ENCODE measurements at regions not wholly inside any gene's neighbourhood (a gene's known extent, or its start where the extent isn't known, plus 50 kb on each side); places are given as distances from the start of the nearest gene placed in this dataset.

DNA sequence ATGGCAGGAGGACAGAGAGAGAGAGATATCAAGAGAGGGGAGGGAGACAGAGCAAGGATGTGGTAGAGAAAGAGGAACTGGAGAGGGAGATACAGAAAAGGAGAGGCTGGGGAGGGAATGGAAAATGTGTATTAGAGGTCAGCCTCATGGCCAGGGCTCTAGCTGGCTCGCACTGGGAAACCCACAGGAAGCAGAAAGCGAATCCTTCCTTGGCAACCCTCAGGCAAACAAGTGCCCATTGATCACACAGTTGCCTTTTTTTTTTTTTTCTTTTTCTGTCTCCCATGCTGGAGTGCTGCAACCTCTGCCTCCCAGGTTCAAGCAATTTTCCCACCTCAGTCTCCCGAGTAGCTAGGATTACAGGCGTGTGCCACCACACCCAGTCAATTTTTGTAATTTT lies 391.2 kb downstream of the TYW1 start:
- H3K4me3 ChIP-seq: no peak overlapping the region
- in situ Hi-C loops (cut with MboI): no loop called here
- no peak overlapping the region for H3K27ac ChIP-seq
- DNase-seq: no peak
- TF ChIP-seq EZH2phosphoT487 (IDR thresholded peaks at IDR 0.05; ENCODE audit: insufficient read depth, low read depth) (no peak), EZH2 (IDR thresholded peaks at IDR 0.05; ENCODE audit: insufficient read depth, poor library complexity, severe bottlenecking) (no peak)
- no peaks in the 10 kb centered on the region for H4K20me1 ChIP-seq (ENCODE audit: insufficient read depth)
- 52 to 67% methylated on average over 4 of the region's 4 CpGs for WGBS, 2 experiments (ENCODE audit: low coverage in 1 of 2, low lambda C conversion rate in 2 of 2, missing lambda C conversion rate in 2 of 2)
- no peak overlapping the region for H2AFZ ChIP-seq
- H3K79me2 ChIP-seq (ENCODE audit: insufficient read depth): no peaks in the 10 kb centered on the region
- no peaks in the 10 kb centered on the region for H3K9me3 ChIP-seq (ENCODE audit: low read depth)
- H3K9me2 ChIP-seq (ENCODE audit: insufficient read depth): no peaks in the 10 kb centered on the region
- no peak overlapping the region for H3K4me2 ChIP-seq (ENCODE audit: unreplicated experiment)
- H3F3A ChIP-seq (ENCODE audit: insufficient read depth): no peaks in the 10 kb centered on the region
- no peaks in the 10 kb centered on the region for H3K36me3 ChIP-seq (ENCODE audit: low read depth)
- no peaks in the 10 kb centered on the region for H3K4me1 ChIP-seq (ENCODE audit: insufficient read depth)
- H3K27me3 ChIP-seq (replicated peaks; ENCODE audit: insufficient read depth): 0 out of 2 replicates have a peak, but pooled peaks cover 1% of the 10 kb centered on the region
- H3K9ac ChIP-seq: no peak overlapping the region

DNA sequence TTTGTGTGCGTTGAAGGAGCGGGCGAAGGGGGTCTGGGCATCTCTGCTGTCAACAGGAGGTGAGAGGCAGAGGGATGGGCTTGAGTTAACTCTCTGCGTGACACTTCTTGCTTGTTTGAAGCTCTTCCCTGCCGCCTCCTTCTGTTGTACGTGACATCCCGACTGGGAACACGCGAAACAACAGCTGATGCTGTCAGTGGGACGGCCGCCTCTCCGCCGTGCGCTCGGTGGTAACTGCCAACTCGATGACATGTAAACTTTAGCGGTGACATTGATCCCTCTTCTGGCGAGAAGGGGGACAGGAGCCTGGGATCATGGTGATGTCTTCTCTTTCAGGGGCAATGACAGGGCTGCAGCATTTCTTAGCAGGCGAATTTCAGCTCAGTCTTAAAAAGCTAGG lies 394.5 kb downstream of the TYW1 start:
- H3K27ac ChIP-seq: no peak overlapping the region
- H2AFZ ChIP-seq: no peak overlapping the region
- in situ Hi-C loops (cut with MboI): no loop called here
- no peaks in the 10 kb centered on the region for H3K79me2 ChIP-seq (ENCODE audit: insufficient read depth)
- WGBS, 2 experiments (ENCODE audit: low coverage in 1 of 2, low lambda C conversion rate in 2 of 2, missing lambda C conversion rate in 2 of 2): 68 to 69% methylated on average over 18 to 19 of the region's 19 CpGs
- no peaks in the 10 kb centered on the region for H3K9me3 ChIP-seq (ENCODE audit: low read depth)
- H3K4me1 ChIP-seq (ENCODE audit: insufficient read depth): no peaks in the 10 kb centered on the region
- no peaks in the 10 kb centered on the region for H4K20me1 ChIP-seq (ENCODE audit: insufficient read depth)
- H3K36me3 ChIP-seq (ENCODE audit: low read depth): no peaks in the 10 kb centered on the region
- no peak overlapping the region for H3K9ac ChIP-seq
- 0 out of 2 replicates have a peak, but pooled peaks cover 3% of the 10 kb centered on the region for H3K27me3 ChIP-seq (replicated peaks; ENCODE audit: insufficient read depth)
- no peaks in the 10 kb centered on the region for H3F3A ChIP-seq (ENCODE audit: insufficient read depth)
- H3K4me2 ChIP-seq (ENCODE audit: unreplicated experiment): no peak overlapping the region
- DNase-seq: no peak
- H3K9me2 ChIP-seq (ENCODE audit: insufficient read depth): no peaks in the 10 kb centered on the region
- no peak for TF ChIP-seq EZH2phosphoT487 (IDR thresholded peaks at IDR 0.05; ENCODE audit: insufficient read depth, low read depth)
- no peak for TF ChIP-seq EZH2 (IDR thresholded peaks at IDR 0.05; ENCODE audit: insufficient read depth, poor library complexity, severe bottlenecking)
- no peak overlapping the region for H3K4me3 ChIP-seq

DNA sequence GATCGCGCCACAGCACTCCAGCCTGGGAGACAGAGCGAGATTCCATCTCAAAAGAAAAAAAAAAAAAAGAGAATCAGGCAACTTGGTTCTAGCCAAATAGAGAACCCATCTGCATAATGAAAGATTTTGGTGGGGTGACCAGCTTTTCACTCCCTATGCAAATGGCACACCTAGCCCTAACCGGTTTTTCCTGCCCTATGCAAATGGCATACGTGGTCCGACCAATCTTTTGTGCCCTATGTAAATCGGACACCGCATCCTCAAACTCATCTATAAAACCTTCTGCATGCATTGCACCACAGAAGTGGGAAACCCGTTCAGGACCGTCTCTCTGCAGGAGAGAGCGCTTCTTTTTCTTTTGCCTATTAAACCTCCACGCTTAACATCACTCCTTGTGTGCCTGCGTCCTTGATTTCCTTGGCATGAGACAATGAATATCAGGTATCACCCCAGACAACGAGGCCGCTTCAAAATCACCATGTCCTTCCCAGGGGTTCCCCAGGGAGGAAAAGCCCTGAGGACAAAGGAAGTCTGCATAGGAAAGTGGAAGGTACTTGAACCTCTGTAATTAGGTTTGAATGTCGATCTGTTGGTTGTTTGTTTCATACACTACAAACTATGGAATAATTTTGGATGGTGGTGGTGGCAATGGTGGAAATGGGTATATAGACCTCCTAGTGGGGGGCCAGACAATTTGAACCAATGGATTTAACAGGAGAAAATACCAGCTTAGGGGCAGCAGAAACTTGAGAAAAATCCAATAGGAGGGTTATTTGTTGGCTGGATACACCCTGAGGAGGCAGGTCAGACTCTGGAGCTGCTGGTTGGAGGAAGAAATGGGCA lies 396.2 kb downstream of the TYW1 start:
- Histone ChIP-seq H3F3A (ENCODE audit: insufficient read depth) (no peaks in the 10 kb centered on the region), H3K27me3 (replicated peaks; ENCODE audit: insufficient read depth) (0 out of 2 replicates have a peak, but pooled peaks cover 3% of the 10 kb centered on the region), H4K20me1 (ENCODE audit: insufficient read depth) (no peaks in the 10 kb centered on the region), H3K9me3 (ENCODE audit: low read depth) (no peaks in the 10 kb centered on the region), H3K9me2 (ENCODE audit: insufficient read depth) (no peaks in the 10 kb centered on the region), H2AFZ (no peak overlapping the region), H3K9ac (no peak overlapping the region), H3K4me3 (no peak overlapping the region), H3K4me1 (ENCODE audit: insufficient read depth) (no peaks in the 10 kb centered on the region), H3K4me2 (ENCODE audit: unreplicated experiment) (no peak overlapping the region), H3K27ac (no peak overlapping the region), H3K36me3 (ENCODE audit: low read depth) (no peaks in the 10 kb centered on the region), H3K79me2 (ENCODE audit: insufficient read depth) (no peaks in the 10 kb centered on the region)
- WGBS, 2 experiments (ENCODE audit: low coverage in 1 of 2, low lambda C conversion rate in 2 of 2, missing lambda C conversion rate in 2 of 2): 42 to 47% methylated on average over 16 of the region's 16 CpGs
- in situ Hi-C loops (cut with MboI): no loop called here
- no peak for DNase-seq
- TF ChIP-seq EZH2phosphoT487 (IDR thresholded peaks at IDR 0.05; ENCODE audit: insufficient read depth, low read depth): no peak
- TF ChIP-seq EZH2 (IDR thresholded peaks at IDR 0.05; ENCODE audit: insufficient read depth, poor library complexity, severe bottlenecking): no peak

DNA sequence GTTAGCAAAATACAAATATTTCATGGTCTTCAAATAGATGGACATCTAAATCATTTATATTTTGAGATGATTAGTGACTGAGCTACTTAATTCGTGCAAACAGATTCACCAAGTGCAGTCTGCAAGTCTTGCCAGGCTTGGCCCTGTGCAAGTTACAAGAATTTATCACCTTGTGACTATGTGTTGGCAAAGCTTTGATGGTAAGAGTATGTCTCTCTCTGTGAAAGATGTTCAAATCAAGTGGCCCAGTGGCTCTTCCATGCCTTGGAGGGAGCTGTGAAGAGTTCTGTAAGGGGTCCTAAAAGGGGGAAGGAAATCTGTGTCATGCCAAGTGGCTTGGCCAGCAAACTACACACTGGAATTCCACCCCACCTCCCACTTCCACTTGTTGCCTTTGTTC lies 397.3 kb downstream of the TYW1 start:
- Histone ChIP-seq H4K20me1 (ENCODE audit: insufficient read depth) (no peaks in the 10 kb centered on the region), H3K9me3 (ENCODE audit: low read depth) (no peaks in the 10 kb centered on the region), H3K4me3 (no peak overlapping the region), H2AFZ (no peak overlapping the region), H3K36me3 (ENCODE audit: low read depth) (no peaks in the 10 kb centered on the region), H3K4me1 (ENCODE audit: insufficient read depth) (no peaks in the 10 kb centered on the region), H3K27ac (no peak overlapping the region), H3K9ac (no peak overlapping the region), H3K4me2 (ENCODE audit: unreplicated experiment) (no peak overlapping the region), H3K9me2 (ENCODE audit: insufficient read depth) (no peaks in the 10 kb centered on the region), H3F3A (ENCODE audit: insufficient read depth) (no peaks in the 10 kb centered on the region), H3K79me2 (ENCODE audit: insufficient read depth) (no peaks in the 10 kb centered on the region), H3K27me3 (replicated peaks; ENCODE audit: insufficient read depth) (0 out of 2 replicates have a peak, but pooled peaks cover 3% of the 10 kb centered on the region)
- WGBS, 2 experiments (ENCODE audit: low coverage in 1 of 2, low lambda C conversion rate in 2 of 2, missing lambda C conversion rate in 2 of 2): 0 to 3% methylated on average over 1 of the region's 1 CpG
- in situ Hi-C loops (cut with MboI): no loop called here
- no peak for TF ChIP-seq EZH2phosphoT487 (IDR thresholded peaks at IDR 0.05; ENCODE audit: insufficient read depth, low read depth)
- no peak for TF ChIP-seq EZH2 (IDR thresholded peaks at IDR 0.05; ENCODE audit: insufficient read depth, poor library complexity, severe bottlenecking)
- no peak for DNase-seq

Measured in GM23248 (cell line).